PFSK-1 (cell line): ENCODE measurements at regions not wholly inside any gene's neighbourhood (a gene's known extent, or its start where the extent isn't known, plus 50 kb on each side); places are given as distances from the start of the nearest gene placed in this dataset.

ENCODE experiments used
- POLR2AphosphoS5 ChIP-seq: IDR thresholded peaks from 2 replicates; pipeline ENCODE4 v1.6.1; 2012; ENCODE audit warnings: low read depth, mild to moderate bottlenecking, control low read depth, low read length, moderate library complexity
- SIN3A ChIP-seq: IDR thresholded peaks from 2 replicates; pipeline ENCODE4 v1.6.1; 2012; ENCODE audit warnings: mild to moderate bottlenecking, low read length, moderate library complexity, borderline replicate concordance; ENCODE audit not compliant: insufficient read depth

DNA sequence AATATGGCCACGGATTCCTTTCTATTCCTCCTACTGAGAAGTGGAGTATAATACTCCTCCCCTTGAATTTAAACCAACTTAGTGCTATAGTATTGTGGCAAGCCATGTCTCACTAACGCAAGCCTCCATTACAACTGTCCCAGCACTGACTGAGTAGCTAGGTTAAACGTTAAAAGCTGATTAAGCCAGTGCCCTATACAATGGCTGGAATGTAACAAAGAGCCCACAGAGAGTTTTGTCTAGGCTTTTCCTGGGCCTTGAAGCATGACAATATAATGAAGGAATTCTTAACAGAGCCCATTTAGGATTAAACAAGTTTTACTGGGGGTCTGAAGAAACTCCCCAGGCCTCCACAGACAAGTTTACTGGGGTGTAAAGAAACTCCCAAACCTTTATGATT lies 254.5 kb upstream of the DACH1 start:
- TF ChIP-seq SIN3A (no peak), POLR2AphosphoS5 (no peak)
